ENCODE measurements at regions not wholly inside any gene's neighbourhood (a gene's known extent, or its start where the extent isn't known, plus 50 kb on each side); places are given as distances from the start of the nearest gene placed in this dataset.
"Not testable (repeated sequence)": the region's sequence is repeated elsewhere in the genome, so short reads cannot be mapped to it uniquely, and the experiment has no call there.

DNA sequence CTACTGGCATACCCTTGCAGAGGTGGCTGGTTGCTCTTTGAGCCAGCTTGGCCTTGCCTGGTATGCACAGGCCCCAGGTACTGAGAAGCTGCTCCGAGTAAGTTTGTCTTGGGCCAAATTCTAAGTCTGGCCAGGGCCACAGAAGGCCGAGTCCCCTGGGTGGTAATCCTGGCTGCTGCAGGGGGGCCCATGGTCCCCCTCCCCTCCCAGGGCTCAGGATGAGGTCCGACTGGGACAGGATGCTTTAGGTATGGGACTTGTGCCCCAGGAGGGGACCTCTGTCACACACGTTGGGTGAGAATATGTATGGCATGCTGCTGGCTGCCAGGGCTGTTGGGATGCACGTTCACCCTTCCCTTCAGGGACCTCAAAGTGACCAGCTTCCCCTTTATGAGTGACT is 1155.6 kb upstream of the TPTE start:
- not testable (repeated sequence) for TF ChIP-seq CTCF (IDR thresholded peaks at IDR 0.05; ENCODE audit: extremely low read depth in 1 of 2, insufficient read depth in 1 of 2, low read depth in 1 of 2, low read length in 2 of 2); MAX (IDR thresholded peaks at IDR 0.05; ENCODE audit: insufficient read depth, insufficient read length); POLR2AphosphoS5 (IDR thresholded peaks at IDR 0.05; ENCODE audit: insufficient read depth, low read depth, low read length); MYC (IDR thresholded peaks at IDR 0.05; ENCODE audit: low read depth, low read length); POLR2A (IDR thresholded peaks at IDR 0.05; ENCODE audit: low read depth, low read length); EZH2 (IDR thresholded peaks at IDR 0.05; ENCODE audit: borderline replicate concordance, low read depth, low read length, severe bottlenecking); GATA2 (IDR thresholded peaks at IDR 0.05; ENCODE audit: insufficient read depth, insufficient read length, low read depth, low read length); JUN (IDR thresholded peaks at IDR 0.05; ENCODE audit: borderline replicate concordance, insufficient read depth, insufficient read length, low read depth)
